ENCODE measurements at regions not wholly inside any gene's neighbourhood (a gene's known extent, or its start where the extent isn't known, plus 50 kb on each side); places are given as distances from the start of the nearest gene placed in this dataset.

DNA sequence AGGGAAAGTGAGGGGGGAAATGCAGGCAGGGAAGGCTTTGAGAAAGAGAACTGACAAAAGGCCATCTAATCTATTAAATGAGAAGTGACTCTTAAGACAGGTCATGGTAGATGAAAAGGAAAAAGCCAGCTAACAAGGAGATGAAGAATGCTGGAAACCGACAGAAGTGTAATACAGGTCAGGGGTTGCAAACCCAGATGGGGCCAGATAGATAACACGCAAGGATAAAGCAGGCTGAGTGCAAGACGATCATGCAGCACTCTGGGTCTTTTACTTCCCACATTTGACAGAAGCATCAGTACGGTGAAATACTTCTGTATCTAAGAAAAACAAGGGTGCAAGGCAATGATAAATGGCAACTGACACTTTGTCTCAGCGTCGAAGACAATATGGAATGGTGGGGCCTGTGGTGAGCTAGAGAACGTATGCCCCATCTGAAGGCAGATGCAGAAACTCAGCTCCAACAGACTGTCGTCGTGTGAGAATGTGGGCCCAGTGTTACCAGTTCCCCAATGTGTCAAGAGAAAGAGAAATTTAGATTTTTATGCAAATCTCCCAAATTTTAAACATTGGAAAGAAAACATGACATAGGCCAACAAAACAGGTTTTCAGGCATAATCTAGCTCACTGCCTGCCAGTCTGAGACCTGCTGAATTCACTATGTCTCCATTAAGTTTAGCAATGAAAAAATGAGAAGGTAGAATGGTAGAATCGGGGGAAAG, 187.4 kb downstream of the PHLDA1 start:
- no peak for DNase-seq (ENCODE audit: low read depth in 3 of 3, low spot score in 2 of 3)

GRCh38 chr12:75842090-75842489, 189.5 kb downstream of the PHLDA1 start:
- no peak for DNase-seq (ENCODE audit: low read depth in 3 of 3, low spot score in 2 of 3)

- no peak for DNase-seq (ENCODE audit: low read depth in 3 of 3, low spot score in 2 of 3)
These were observed 190.6 kb downstream of the PHLDA1 start for GRCh38 chr12:75840994-75841355.

DNA sequence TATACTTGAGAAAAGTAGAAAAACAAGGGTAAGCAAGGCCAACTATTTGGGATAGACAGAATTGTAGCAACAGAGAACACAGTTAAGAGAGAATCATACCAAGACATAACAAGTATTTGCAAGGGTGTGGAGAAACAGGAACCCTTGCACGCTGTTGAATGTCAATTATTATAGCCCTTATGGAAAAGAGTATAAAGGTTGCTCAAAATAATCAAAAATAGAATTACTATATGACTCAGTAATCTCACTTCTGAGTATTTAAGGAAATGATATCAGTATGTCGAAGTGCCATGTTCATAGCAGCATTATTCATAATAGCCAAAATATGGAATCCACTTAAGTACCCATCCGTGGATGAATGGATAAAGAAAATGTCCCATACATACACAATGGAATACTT, 193.3 kb downstream of the PHLDA1 start:
- no peak for DNase-seq (ENCODE audit: low read depth in 3 of 3, low spot score in 2 of 3)

DNA sequence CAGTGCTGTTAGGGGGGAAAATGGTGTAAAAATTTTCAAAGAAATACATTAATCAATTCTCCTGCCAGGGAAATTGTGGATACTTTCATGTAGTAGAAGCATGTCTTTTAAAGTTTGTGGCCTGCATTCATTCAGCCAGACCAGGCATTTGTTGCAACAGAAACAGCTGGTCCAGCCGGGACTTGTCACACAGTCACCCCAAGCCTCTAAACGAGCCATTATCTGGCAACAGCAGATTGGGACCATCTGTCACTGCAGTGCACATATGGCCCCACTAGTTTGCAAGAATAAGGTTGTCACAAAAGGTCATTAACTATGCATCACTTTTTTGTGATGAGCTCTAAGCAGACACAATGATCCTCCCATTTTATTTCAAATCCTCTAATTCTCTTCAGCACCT, 193.9 kb downstream of the PHLDA1 start:
- DNase-seq (ENCODE audit: low read depth in 3 of 3, low spot score in 2 of 3), result peak in 1 of 3 donors; percentile 58

GRCh38 chr12:75836533-75836932, 195.0 kb downstream of the PHLDA1 start:
- DNase-seq (ENCODE audit: low read depth in 3 of 3, low spot score in 2 of 3), result no peak

DNA sequence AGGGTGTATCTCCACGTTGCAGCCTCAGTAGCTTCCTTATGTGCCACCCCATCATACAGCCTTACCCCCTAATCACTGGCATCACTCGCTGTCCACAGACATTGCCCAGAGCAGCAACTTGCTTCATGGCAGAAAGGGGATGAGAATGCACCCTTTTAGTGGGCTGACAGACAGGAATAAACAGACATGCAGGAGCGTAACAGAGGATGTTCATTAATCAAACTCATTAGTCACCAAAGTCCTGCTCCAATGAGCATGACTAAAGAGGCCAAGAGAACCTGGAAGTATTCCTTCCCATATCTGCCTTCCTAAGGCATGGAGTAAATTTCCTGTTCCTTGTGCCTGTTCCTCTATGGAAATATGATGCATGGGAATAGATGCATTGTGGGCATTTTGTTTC, 197.0 kb downstream of the PHLDA1 start:
- no peak for DNase-seq (ENCODE audit: low read depth in 3 of 3, low spot score in 2 of 3)

DNA sequence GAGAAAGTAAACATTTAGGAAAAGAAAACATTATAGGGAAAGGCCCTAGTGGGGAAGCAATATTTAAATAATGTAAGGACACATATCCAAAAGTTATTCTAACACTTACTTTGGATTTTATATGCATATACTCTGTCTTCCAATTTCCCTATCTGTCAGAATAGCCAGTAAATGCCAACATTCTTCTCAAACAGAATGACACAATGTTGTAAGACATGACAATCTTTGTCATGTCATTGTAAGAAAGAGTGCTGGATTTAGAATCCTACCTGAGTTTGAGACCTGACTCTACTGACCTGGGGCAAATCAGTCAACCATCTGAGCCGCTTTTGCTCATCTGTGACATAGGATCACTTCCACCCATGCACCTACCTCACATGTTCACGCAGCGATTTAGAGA, 198.3 kb downstream of the PHLDA1 start:
- no peak for DNase-seq (ENCODE audit: low read depth in 3 of 3, low spot score in 2 of 3)

GRCh38 chr12:75831402-75831801, 200.2 kb downstream of the PHLDA1 start:
- DNase-seq (ENCODE audit: low read depth in 3 of 3, low spot score in 2 of 3), result no peak

GRCh38 chr12:75827061-75827460, 204.5 kb downstream of the PHLDA1 start:
- DNase-seq (ENCODE audit: low read depth in 3 of 3, low spot score in 2 of 3), result no peak

DNA sequence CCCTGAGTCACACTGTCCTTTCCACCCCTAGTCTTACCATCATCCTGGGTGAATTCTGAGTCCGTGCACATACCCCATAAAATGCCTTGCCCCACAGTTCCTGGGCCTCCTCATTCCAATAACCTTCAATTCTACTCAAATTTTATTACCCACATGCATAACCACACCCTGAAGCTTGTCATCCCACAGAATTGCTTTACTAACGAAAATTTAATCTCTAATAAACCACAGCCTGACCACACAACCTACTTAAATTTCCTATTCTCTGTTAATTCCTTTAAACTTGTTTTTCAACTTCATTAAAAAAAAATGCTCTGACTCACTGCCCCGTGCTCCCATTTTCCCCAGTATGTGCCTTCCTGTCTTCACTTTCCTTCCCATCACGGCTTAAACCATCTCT, 205.9 kb downstream of the PHLDA1 start:
- no peak for DNase-seq (ENCODE audit: low read depth in 3 of 3, low spot score in 2 of 3)

- no peak for DNase-seq (ENCODE audit: low read depth in 3 of 3, low spot score in 2 of 3)
These were observed 208.1 kb downstream of the PHLDA1 start for GRCh38 chr12:75823475-75823874.

- DNase-seq (ENCODE audit: low read depth in 3 of 3, low spot score in 2 of 3), result no peak
These were observed 209.2 kb downstream of the PHLDA1 start for GRCh38 chr12:75822416-75822815.

GRCh38 chr12:75820848-75821578, 210.6 kb downstream of the PHLDA1 start:
- DNase-seq (ENCODE audit: low read depth in 3 of 3, low spot score in 2 of 3), result no peak

DNA sequence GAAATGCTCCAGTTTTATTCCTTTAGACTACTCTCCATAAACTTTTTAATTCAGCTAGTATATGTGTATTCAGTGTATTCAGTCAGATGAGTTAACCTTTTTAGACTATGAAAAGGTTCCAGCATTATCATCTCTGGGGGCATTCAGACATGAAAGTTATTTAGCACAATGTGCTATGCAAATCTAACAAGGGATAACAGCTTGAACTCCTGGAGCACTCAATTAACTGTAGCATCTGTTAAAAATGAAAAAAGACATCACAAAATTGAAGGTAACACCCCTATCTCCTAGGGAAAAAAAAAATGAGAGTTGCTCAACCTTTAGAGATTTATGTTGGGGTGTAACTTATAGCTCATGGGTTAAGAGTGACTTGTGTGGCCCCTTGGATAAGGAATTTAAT, 211.5 kb downstream of the PHLDA1 start:
- no peak for DNase-seq (ENCODE audit: low read depth in 3 of 3, low spot score in 2 of 3)

DNA sequence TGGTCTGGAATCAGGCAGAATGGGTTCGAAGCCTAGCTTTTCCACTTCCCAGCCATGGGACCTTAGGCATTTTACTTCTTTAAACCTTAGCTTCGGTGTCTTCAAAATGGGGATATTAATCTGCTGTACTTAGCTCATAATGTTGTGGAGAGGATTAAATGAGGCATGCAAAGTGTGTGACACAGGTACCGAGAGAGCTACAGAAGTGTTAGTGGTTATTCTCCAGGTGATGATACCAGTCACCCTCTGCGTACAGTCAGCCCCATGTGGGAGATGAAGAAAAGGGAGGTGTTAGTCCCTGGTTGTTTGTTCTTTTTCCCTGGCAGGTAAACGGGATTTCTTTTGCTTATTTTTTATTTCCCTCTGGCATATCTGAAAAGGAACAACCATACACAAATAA, 212.1 kb downstream of the PHLDA1 start:
- DNase-seq (ENCODE audit: low read depth in 3 of 3, low spot score in 2 of 3), result no peak

DNA sequence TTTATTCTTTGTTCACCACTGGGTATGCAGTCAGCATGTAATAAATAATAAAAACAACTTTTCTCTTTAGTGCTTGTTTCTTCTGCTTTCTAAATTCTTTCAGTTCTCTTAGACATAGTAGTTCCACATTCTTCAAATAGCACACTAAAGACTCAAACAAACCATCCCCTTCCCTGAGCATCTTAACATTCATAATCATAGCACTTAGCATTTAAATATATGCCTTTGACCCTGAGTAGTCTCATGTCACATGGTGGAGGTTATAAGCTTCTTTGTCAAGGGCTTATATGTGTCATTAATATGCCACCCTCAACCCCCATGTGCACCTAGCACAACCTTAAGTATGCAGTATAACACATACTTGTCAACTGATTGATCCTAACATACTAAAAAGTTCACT, 212.7 kb downstream of the PHLDA1 start:
- no peak for DNase-seq (ENCODE audit: low read depth in 3 of 3, low spot score in 2 of 3)

GRCh38 chr12:75816897-75817296, 214.7 kb downstream of the PHLDA1 start:
- no peak for DNase-seq (ENCODE audit: low read depth in 3 of 3, low spot score in 2 of 3)

- DNase-seq (ENCODE audit: low read depth in 3 of 3, low spot score in 2 of 3), result no peak
These were observed 215.8 kb downstream of the PHLDA1 start for GRCh38 chr12:75815756-75816155.

GRCh38 chr12:75814851-75815754, 216.5 kb downstream of the PHLDA1 start:
- DNase-seq (ENCODE audit: low read depth in 3 of 3, low spot score in 2 of 3), result peak; percentile 66 to 75 (median 67)

DNA sequence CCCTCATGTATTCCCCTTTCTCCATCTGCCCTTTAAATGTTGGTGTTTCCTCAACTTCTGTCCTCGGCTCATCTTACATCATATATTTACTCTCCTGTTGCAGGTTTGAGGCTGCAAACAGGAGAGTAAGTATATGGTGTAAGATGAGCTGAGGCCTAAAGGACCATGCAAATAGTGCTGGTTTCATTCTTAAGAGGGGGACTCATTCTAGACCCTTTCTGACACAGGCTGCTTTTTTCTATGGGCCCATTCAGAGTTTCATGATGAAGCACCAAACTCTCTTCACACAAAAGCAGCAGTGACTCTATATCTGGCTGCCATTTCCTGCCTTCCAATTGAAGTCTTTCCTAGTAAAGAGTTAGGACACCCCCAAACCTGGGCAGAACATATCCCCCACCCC, 218.5 kb downstream of the PHLDA1 start:
- DNase-seq (ENCODE audit: low read depth in 3 of 3, low spot score in 2 of 3), result no peak

All from right renal cortex interstitium (tissue), 3 donors.